ENCODE measurements at regions not wholly inside any gene's neighbourhood (a gene's known extent, or its start where the extent isn't known, plus 50 kb on each side); places are given as distances from the start of the nearest gene placed in this dataset.

DNA sequence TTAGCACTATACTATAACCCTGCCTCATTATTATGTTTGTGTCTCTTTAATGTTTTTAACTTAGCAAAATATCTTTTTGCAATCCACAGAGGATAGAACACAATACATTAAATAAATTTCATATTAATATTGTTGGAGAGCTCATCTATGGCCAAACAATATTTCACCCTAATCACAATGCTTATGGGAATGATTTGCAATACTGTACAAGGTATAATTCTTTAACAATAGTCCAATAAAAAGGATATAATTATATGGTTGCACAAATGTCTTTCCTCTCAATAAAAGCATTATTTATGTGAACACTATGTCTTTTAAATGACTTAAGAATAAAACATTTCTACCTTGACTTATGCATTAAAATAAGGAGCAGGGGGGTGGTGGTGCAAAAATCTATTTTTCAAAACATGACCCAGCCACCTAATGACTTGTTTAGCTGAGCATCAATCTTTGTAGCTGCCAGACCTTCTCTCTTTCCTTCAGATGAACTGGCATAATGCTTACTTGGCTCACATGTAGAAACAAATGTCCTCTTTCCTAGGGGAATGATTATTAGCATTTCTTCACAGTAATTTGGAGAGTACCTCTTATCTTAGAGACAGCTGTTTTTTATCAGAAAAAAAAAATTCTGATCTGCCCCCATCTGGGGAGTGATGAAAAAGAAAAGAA lies 1933.6 kb upstream of the LRRTM1 start:
- no peak overlapping the region for H3K4me3 ChIP-seq (replicated peaks in 1 of 2; ENCODE audit: low read depth in 2 of 2, low read length in 2 of 2)
- TF ChIP-seq, protein P1, sequence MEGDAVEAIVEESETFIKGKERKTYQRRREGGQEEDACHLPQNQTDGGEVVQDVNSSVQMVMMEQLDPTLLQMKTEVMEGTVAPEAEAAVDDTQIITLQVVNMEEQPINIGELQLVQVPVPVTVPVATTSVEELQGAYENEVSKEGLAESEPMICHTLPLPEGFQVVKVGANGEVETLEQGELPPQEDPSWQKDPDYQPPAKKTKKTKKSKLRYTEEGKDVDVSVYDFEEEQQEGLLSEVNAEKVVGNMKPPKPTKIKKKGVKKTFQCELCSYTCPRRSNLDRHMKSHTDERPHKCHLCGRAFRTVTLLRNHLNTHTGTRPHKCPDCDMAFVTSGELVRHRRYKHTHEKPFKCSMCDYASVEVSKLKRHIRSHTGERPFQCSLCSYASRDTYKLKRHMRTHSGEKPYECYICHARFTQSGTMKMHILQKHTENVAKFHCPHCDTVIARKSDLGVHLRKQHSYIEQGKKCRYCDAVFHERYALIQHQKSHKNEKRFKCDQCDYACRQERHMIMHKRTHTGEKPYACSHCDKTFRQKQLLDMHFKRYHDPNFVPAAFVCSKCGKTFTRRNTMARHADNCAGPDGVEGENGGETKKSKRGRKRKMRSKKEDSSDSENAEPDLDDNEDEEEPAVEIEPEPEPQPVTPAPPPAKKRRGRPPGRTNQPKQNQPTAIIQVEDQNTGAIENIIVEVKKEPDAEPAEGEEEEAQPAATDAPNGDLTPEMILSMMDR (IDR thresholded peaks at IDR 0.05; ENCODE audit: low read depth, low read length) = no peak
- no peak for DNase-seq (ENCODE audit: low read depth in 2 of 2)

DNA sequence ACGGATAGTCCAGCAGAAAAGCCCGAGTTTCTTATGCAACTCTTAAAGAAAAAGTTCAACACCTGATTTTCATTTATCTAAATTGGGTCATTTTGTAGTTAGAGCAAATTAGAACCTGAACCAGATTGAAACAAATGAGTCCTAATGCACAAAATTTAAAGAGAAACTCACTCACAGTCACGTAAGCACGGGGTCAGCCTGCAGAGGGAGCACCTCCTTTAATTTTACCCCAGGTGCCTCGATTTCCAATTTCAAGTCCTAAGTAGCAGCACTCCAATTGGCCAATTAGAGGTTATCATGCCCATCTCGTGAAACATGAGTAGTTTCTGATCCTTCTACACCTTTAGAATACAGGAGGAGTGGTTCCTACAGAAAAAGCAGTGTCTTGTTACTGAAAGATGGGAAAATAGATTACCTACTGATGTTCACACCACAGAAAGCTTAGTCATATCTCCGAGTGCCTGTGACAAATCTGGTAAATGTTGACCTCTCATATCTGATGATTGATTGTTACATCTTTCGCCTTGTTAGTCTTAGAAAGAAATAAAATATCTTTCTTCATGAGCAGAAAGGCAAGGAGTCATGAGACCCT lies 1929.8 kb upstream of the LRRTM1 start:
- no peak for DNase-seq (ENCODE audit: low read depth in 2 of 2)
- TF ChIP-seq, protein P1 (IDR thresholded peaks at IDR 0.05; ENCODE audit: low read depth, low read length) = no peak
- no peak overlapping the region for H3K4me3 ChIP-seq (replicated peaks in 1 of 2; ENCODE audit: low read depth in 2 of 2, low read length in 2 of 2)

DNA sequence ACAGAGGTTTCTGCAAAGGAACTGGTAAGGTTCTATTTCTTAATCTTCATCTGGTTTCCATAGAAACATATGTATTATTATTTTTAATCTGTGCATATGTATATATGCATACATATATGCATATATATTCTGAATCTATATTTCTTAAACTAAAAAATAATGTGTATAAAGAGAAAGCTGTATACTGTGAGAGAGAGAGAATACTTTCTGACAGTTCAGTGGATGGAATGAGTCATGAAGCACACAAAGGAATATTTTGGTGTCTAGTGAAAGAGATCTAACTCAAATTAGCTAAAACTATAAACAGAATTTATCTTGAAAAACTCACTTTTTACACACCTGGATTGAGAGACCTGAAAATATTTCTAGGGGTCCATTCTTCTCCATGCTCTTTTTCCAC lies 1929.3 kb upstream of the LRRTM1 start:
- no peak for DNase-seq (ENCODE audit: low read depth in 2 of 2)
- no peak overlapping the region for H3K4me3 ChIP-seq (replicated peaks in 1 of 2; ENCODE audit: low read depth in 2 of 2, low read length in 2 of 2)
- TF ChIP-seq, protein P1 (IDR thresholded peaks at IDR 0.05; ENCODE audit: low read depth, low read length) = no peak

DNA sequence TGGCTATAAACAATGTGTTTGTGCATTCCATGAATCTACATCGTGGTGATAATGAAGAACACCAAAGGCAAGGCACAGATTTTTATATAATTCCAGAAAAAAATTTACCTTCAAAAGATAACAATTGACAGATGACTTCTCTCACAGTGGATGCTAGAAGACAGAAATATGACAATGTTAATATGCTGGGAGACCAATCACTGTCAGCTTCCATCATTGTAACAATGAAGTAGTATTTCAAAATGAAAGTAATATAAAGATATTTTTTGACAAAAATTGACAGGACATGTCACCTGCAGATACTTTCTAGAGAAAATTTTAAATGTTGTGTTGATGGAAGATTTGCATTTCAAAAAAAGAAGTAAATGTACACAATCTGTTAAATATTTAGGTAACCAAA lies 1925.9 kb upstream of the LRRTM1 start:
- DNase-seq (ENCODE audit: low read depth in 2 of 2) = no peak
- TF ChIP-seq, protein P1 (IDR thresholded peaks at IDR 0.05; ENCODE audit: low read depth, low read length) = no peak
- H3K4me3 ChIP-seq (replicated peaks in 1 of 2; ENCODE audit: low read depth in 2 of 2, low read length in 2 of 2) = no peak overlapping the region

DNA sequence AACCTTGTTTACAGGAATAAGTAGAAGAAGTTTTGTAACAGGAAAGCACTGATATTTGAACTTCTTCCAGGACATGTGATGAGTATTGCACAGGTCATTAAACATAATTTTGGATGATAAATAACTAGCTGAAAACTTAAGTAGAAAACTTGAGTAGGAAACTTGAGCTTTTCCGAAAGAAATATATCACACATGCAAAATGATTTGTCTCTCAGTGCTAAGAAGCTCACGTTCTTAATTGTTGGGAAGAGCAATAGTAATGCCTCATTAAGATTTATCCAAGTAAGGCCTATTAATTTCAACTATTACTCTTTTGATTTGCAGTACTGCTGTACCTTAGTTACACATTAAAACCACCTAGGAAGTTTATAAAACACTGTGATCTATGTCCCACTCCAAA lies 1921.9 kb upstream of the LRRTM1 start:
- no peak overlapping the region for H3K4me3 ChIP-seq (replicated peaks in 1 of 2; ENCODE audit: low read depth in 2 of 2, low read length in 2 of 2)
- DNase-seq (ENCODE audit: low read depth in 2 of 2) = no peak
- TF ChIP-seq, protein P1 (IDR thresholded peaks at IDR 0.05; ENCODE audit: low read depth, low read length) = no peak

DNA sequence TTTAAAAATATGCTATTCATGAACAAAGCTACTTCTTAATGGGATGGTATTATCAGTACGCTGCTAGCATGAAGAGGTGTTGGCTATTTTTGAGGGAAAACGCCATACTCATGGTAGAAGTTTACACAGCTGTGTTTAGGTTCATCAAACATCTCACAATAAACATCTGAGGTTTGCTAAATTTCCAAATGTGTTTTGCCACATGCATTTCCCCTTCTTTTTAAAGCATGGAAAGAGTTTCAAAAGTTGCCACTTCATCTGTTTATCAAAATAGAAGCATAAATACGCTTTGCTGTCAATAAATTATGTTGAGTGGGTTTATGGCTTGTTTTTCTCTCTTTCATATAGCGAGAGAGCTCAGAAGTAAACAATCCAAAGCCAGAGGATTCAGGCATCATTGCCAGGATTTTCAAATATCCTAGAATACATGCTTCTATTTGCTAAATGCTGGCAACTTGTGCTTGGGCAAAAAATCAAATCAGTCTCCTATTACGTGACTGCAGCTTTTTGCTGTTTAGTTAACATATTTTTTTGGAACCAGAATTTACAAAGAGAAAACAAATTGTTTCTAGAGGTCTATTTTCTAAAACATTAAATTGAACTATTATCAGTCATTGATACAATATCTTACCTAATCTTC lies 1919.9 kb upstream of the LRRTM1 start:
- no peak overlapping the region for H3K4me3 ChIP-seq (replicated peaks in 1 of 2; ENCODE audit: low read depth in 2 of 2, low read length in 2 of 2)
- DNase-seq (ENCODE audit: low read depth in 2 of 2) = no peak
- TF ChIP-seq, protein P1 (IDR thresholded peaks at IDR 0.05; ENCODE audit: low read depth, low read length) = no peak
